ENCODE measurements at regions not wholly inside any gene's neighbourhood (a gene's known extent, or its start where the extent isn't known, plus 50 kb on each side); places are given as distances from the start of the nearest gene placed in this dataset.

DNA sequence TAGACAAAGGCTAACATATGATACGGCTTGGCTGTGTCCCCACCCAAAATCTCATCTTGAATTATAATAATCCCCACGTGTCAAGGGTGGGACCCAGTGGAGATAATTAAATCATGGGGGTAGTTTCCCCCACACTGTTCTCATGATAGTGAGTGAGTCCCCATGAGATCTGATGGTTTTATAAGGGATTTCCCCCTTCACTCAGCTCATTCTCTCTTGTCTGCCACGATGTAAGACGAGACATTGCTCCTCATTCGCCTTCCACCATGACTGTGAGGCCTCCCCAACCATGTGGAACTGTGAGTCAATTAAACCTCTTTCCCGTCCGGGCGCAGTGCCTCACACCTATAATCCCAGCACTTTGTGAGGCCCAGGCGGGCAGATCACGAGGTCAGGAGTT is 143.5 kb downstream of the RXFP2 start:
- Mint-ChIP-seq H3K9me3 (no peaks in the 10 kb centered on the region), H3K4me1 (no peaks in the 10 kb centered on the region), H3K36me3 (no peaks in the 10 kb centered on the region), H3K4me3 (no peak overlapping the region), H3K27ac (no peak overlapping the region), H3K27me3 (no peaks in the 10 kb centered on the region)
- DNase-seq, result no peak

DNA sequence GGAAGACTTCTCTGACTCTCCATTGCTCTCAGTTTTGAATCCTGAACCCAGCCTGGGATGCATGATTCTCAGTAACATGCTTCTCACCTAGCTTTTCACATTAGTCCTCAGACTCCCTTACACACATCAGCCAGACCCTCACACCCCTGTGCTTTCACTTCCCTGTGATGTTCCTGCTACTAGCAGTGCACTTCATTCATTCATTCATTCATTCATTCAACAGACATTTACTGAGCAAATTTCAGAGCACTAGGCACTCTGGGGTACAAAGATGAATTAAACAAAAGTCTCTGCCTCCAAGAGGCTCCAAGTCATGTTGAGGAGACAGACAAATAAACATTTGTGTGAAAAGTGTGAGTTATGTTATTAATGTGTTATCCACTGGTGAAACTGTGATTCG is 145.2 kb downstream of the RXFP2 start:
- Mint-ChIP-seq H3K36me3 (no peaks in the 10 kb centered on the region), H3K4me1 (no peaks in the 10 kb centered on the region), H3K27me3 (no peaks in the 10 kb centered on the region), H3K4me3 (no peak overlapping the region), H3K9me3 (no peaks in the 10 kb centered on the region), H3K27ac (no peak overlapping the region)
- no peak for DNase-seq

DNA sequence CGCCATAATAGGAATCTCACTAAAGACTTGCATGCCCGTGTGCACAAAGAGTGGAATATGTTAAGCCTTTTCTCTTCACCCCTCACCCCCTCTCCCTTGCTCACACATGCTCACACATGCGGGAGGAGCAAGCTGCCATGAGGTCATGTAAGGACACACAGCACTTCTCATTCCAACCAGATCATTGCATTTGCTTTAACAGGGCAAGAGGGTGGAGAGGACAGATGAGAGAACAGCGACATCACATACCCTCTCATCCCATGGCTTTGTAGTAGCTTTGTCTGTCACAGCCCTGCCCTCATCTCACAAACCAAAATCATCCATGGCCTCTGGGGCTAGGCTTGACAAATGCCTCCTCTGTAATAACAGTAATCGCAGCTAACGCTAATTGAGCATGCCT is 145.6 kb upstream of the FRY start:
- H3K27me3 Mint-ChIP-seq, result no peaks in the 10 kb centered on the region
- no peak overlapping the region for H3K27ac Mint-ChIP-seq
- no peak overlapping the region for H3K4me3 Mint-ChIP-seq
- H3K4me1 Mint-ChIP-seq, result no peaks in the 10 kb centered on the region
- no peak for DNase-seq
- H3K36me3 Mint-ChIP-seq, result no peaks in the 10 kb centered on the region
- H3K9me3 Mint-ChIP-seq, result no peaks in the 10 kb centered on the region

DNA sequence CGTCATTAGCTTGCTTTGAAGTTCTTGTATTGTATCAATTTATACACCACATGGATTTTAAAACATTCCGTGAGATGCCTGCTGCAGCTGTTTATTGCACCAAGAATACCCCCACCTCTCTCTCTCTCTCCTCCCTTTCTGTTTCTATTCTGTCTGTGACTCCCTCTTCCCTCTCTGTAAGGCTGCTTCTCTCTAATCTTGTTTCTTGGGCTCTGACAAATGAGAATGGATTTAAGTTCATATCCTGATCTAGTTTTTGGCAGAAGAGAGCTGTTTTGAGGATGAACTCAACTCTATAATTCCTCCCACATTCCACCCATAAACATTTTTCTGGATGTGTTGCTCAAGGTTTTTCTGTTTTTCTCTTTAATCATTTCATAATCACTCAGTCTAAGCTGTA is 144.3 kb upstream of the FRY start:
- no peak overlapping the region for H3K4me3 Mint-ChIP-seq
- no peaks in the 10 kb centered on the region for H3K27me3 Mint-ChIP-seq
- H3K4me1 Mint-ChIP-seq, result no peaks in the 10 kb centered on the region
- H3K9me3 Mint-ChIP-seq, result no peaks in the 10 kb centered on the region
- no peak overlapping the region for H3K27ac Mint-ChIP-seq
- DNase-seq, result no peak
- no peaks in the 10 kb centered on the region for H3K36me3 Mint-ChIP-seq

DNA sequence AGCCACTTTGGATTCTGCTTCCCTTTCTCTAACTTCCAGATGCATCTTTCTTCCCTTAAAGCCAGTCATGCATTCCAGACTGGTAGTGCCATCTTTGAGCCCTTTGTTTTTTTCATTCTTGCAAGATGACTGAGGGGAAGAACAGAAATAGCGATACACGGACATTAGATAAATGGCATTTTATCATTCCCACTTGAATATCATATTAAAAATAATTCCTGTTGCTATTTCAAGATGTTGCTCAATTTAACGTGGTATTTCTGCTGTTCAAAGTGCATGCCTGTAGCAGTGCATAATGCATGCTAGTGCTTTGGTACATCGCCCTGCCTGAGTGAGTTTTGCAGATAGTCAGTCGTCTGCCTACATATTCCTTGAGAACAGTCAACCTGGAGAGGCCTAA is 140.6 kb upstream of the FRY start:
- Mint-ChIP-seq H3K27me3 (peaks cover 2% of the 10 kb centered on the region), H3K4me1 (no peaks in the 10 kb centered on the region), H3K27ac (no peak overlapping the region), H3K36me3 (no peaks in the 10 kb centered on the region), H3K9me3 (no peaks in the 10 kb centered on the region), H3K4me3 (no peak overlapping the region)
- DNase-seq, result no peak

DNA sequence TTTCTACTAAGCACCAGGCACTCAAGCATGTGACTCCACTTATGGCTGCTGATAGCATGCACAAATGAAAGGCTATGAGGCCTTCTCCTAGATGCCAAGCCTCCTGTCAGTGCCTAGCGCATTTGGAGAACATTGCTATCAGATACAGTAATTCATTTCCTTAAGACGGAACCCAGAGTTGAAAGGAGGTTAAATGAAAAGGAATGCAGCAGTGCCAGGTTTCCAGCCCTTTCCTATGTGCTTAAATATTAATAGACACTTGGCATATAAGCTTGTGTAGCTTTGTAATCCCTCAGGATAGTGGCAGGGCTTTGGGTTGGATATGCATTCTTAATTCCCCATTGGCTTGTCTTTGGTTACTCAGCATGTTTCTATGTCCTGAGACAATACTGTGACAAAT is 140.1 kb upstream of the FRY start:
- no peaks in the 10 kb centered on the region for H3K36me3 Mint-ChIP-seq
- peaks cover 4% of the 10 kb centered on the region for H3K27me3 Mint-ChIP-seq
- H3K4me3 Mint-ChIP-seq, result no peak overlapping the region
- no peaks in the 10 kb centered on the region for H3K9me3 Mint-ChIP-seq
- no peak for DNase-seq
- no peaks in the 10 kb centered on the region for H3K4me1 Mint-ChIP-seq
- H3K27ac Mint-ChIP-seq, result no peak overlapping the region

DNA sequence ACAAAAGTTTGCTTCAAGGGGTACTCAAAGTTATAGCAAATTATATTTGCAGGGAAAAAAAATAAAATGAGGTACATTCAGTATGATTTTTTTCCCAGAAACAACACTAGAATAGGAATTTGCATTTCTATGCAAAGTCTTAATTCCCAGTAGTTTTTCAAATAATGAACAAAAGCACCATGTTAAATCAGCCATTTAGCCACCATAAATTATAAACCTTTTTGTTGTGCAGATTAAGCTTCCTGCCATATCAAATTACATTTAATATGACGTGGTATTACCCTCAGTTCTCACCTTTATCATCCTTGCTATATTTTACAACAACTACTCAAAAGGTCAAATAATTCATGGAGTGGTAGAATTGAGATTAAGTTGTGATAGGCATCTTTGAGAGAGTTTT is 136.6 kb upstream of the FRY start:
- Mint-ChIP-seq H3K36me3 (no peaks in the 10 kb centered on the region), H3K4me3 (no peak overlapping the region), H3K27ac (no peak overlapping the region), H3K9me3 (no peaks in the 10 kb centered on the region), H3K4me1 (no peaks in the 10 kb centered on the region), H3K27me3 (peaks cover 4% of the 10 kb centered on the region)
- no peak for DNase-seq

DNA sequence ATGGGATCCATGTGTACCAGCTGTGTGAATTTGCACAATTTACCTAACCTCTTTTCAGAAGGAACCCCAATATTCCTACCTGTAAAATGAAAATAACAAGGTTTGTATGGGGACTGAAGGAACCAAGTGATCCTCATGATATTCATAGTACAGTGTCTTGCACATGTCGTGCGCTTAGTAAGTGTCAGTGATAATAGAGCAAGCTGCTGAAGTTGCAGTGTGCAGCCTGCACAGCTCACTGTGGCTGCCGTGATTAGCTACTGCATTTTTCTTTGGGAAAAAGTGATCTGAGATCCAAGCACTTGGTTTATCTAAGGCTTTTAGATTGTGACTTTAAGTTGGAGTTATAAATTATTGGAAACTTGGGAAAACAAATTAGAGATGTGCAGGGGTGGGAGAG is 135.9 kb upstream of the FRY start:
- DNase-seq, result no peak
- Mint-ChIP-seq H3K9me3 (no peaks in the 10 kb centered on the region), H3K27ac (no peak overlapping the region), H3K4me3 (no peak overlapping the region), H3K4me1 (no peaks in the 10 kb centered on the region), H3K27me3 (peaks cover 4% of the 10 kb centered on the region), H3K36me3 (no peaks in the 10 kb centered on the region)

DNA sequence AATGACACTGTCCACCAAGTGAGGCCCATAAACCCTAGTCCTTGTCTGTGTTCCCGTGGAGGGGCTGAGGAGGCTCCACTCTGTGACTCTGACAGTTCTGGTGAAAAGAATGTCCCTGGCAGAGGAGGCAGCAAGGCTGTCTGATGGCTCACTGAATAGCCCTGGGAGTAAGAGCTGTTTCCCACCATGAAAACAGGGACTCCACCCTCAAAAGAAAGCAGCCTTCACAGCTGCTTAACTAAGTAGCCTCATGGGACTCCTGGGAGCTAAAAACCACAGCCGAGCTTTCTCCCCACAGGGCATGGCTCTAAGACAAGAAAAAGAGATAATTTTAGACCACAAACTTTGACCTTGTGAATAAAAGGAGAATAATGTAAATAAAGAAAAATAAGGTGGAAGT is 135.1 kb upstream of the FRY start:
- no peaks in the 10 kb centered on the region for H3K36me3 Mint-ChIP-seq
- H3K27me3 Mint-ChIP-seq, result peaks cover 4% of the 10 kb centered on the region
- no peak overlapping the region for H3K27ac Mint-ChIP-seq
- H3K4me3 Mint-ChIP-seq, result no peak overlapping the region
- DNase-seq, result no peak
- H3K9me3 Mint-ChIP-seq, result no peaks in the 10 kb centered on the region
- H3K4me1 Mint-ChIP-seq, result no peaks in the 10 kb centered on the region

DNA sequence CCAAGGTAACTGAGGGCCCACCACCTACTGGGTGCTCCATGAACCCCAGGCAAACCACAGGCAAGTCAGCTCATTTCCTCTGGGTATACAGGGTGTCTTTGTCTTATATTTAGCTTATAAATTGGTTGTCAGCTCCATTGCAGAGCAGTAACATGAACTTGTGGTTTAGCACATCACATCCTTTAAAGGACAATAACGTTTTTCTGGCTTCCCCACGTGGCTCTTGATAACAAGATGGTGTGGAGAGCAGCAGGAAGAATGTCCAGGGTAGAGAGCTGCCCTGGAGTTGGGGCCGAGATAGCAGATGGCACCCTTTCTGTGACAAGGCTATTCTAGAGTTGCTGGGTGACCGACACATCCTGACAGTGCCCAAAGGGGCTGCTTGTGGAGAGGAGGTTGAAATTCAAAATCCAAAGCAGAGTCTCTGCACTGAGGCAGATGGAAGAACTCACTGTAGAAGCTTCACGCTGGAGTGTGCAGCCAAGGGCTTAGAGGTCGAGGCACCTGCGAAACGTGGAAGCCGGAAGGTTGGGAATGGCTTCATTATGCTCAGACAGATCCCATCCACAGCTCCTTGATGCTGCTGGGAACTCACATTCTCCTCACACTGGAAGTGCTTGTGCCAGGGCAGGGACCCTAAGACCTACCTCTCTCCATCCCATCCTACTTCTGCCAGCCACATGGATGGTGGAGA is 133.0 kb upstream of the FRY start:
- H3K36me3 Mint-ChIP-seq, result no peaks in the 10 kb centered on the region
- no peak for DNase-seq
- H3K4me3 Mint-ChIP-seq, result no peak overlapping the region
- no peak overlapping the region for H3K27ac Mint-ChIP-seq
- H3K4me1 Mint-ChIP-seq, result peaks cover 6% of the 10 kb centered on the region
- H3K9me3 Mint-ChIP-seq, result no peaks in the 10 kb centered on the region
- peaks cover 4% of the 10 kb centered on the region for H3K27me3 Mint-ChIP-seq

DNA sequence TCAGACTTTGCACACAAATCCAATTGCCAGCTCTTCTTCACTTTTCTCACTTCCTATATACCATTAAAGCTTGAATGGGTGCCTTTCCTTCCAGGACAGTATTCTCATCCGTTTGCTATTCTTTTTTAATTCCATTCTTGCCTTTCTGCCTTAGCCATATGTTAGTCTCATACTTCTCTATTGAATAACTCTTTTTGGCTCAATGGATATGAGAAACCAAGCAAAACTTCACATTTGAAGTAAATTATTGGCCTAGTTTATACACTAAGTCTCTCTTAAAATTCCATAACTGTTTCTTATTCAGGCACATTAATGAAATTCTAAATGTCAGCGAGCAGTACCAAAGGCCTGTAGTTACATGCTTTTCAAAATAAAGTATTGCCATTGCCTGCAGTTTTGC is 129.6 kb upstream of the FRY start:
- H3K4me1 Mint-ChIP-seq, result peaks cover 8% of the 10 kb centered on the region
- no peak overlapping the region for H3K27ac Mint-ChIP-seq
- no peaks in the 10 kb centered on the region for H3K36me3 Mint-ChIP-seq
- no peak overlapping the region for H3K4me3 Mint-ChIP-seq
- H3K27me3 Mint-ChIP-seq, result no peaks in the 10 kb centered on the region
- DNase-seq, result no peak
- no peaks in the 10 kb centered on the region for H3K9me3 Mint-ChIP-seq

DNA sequence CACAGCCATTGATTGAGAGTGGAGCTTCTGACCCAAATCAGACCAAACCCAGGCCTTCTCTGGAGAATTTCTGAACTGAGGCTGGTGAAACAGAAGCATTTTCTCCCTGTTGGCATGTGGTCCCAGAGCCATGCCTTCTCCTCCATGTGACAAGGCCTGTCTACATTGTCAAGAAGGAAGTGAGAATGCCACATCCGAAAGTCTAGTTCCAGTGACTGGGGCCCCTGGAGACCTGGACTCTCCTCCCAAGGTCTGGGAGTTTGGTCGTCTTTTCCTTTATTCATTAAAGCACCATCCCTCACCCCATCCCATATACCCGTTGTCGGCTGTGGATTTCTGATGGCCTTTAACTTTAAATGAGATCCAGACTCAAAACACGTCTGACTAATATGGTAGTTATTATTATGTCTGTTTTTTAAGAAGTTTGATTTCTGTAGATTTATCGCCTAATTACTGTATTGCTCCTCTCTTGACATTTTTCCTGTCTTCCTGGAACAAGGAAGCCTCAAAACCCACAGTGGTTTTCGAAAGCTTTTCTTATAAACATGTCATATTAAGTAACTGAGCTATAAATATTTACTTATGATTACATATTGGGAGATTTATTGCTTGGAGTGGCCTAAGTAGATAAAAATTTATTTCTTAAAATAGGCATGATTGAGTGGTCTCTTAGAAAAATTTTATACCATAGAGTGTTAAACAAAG is 128.3 kb upstream of the FRY start:
- no peaks in the 10 kb centered on the region for H3K9me3 Mint-ChIP-seq
- no peak for DNase-seq
- H3K4me1 Mint-ChIP-seq, result peaks cover 8% of the 10 kb centered on the region
- no peak overlapping the region for H3K27ac Mint-ChIP-seq
- no peaks in the 10 kb centered on the region for H3K36me3 Mint-ChIP-seq
- H3K27me3 Mint-ChIP-seq, result no peaks in the 10 kb centered on the region
- H3K4me3 Mint-ChIP-seq, result no peak overlapping the region

DNA sequence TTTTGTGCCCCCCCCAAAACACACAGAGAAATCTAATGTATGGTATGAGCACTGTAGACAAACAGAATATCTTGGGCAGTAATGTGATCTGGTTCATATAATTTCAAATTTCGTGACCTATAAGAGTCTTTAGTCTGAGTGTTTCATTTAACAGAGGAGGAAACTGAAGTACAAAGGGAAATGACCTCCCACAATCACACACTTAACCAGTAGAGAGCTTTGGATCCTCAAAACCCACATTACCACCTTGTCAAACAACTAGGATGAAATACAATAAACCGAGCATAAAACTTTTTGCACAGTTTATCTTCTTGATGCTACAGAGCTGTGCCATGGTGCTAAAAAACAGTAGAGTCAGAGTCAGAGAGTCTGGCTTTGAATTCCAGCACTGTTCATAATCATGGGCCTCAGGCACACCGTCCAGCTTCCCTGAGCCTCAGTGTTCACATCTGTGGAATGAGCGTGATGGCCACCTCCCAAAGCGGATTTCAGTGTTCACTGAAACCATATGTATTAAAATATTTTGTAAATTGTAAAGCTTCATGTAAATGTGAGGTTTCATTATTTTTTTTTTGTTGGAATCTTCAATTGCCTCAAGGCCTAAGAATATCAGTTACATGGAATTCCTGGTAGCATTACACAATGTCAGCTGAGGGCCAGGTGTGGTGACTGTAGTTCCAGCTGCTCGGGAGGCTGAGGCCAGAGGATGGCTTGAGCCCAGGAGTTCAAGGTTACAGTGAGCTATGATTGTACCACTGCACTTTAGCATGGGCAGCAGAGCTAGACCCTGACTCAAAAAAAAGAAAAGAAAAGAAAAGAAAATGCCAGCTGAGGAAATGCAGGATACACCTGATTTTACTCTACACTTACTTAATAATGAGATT is 126.4 kb upstream of the FRY start:
- Mint-ChIP-seq H3K9me3 (no peaks in the 10 kb centered on the region), H3K27me3 (no peaks in the 10 kb centered on the region), H3K36me3 (no peaks in the 10 kb centered on the region), H3K27ac (no peak overlapping the region), H3K4me1 (peaks cover 8% of the 10 kb centered on the region), H3K4me3 (no peak overlapping the region)
- DNase-seq, result no peak

DNA sequence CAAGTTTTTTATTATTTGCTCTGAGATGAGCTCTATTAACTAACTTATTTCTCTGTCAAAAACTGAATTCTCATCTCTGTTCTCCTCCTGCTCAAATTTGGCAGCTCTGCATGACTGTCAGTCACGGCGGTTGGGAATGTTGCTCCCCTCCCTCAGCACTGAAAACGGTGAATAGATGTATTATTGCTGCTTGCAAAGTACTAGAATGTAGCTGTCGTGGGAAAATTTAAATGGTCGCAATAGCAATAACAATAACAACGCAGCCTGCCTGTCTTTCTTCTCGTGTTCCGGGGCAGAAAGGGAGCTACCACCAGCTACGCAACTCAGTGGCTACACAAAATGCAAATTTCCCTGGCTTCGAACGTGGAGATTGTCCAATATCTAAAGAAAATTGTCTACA is 125.6 kb upstream of the FRY start:
- Mint-ChIP-seq H3K27me3 (no peaks in the 10 kb centered on the region), H3K4me1 (peaks cover 8% of the 10 kb centered on the region), H3K9me3 (no peaks in the 10 kb centered on the region), H3K4me3 (no peak overlapping the region), H3K36me3 (no peaks in the 10 kb centered on the region), H3K27ac (no peak overlapping the region)
- no peak for DNase-seq

DNA sequence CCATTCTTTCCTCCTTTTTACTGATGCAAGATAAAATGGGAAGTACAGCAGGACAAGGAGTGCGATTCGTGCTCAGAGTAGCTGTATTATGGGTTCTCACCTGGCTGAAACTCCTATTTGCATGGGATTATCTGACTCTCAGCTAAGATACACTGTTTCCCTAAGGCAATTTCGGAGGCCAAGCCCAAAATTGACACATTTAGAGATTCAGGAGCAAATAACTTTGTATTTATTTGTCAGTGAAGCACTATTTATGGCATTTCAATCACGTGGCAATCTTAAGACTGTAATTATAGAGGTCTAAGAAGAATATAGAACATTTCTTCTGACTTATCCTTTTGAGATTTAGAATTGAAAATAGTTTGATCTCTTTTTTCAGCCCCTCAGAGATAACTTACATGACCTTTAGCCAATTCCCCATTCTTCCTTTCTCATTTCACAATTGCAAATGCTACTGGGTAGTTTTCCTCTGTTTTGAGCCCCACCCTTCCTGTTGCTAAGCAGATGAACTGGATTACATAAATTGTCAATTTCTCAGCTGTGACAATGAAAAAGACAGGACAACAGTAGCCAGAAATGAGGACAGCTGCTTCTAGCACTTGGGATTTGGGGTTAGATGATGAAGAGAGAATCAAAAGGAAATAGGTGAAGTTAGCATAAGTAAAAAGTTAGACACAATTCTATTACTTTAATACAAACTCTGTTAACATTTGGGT is 122.7 kb upstream of the FRY start:
- no peak overlapping the region for H3K27ac Mint-ChIP-seq
- peaks cover 2% of the 10 kb centered on the region for H3K4me1 Mint-ChIP-seq
- no peaks in the 10 kb centered on the region for H3K36me3 Mint-ChIP-seq
- no peaks in the 10 kb centered on the region for H3K27me3 Mint-ChIP-seq
- no peak overlapping the region for H3K4me3 Mint-ChIP-seq
- no peak for DNase-seq
- H3K9me3 Mint-ChIP-seq, result no peaks in the 10 kb centered on the region
